H9 (cell line): ENCODE measurements at regions not wholly inside any gene's neighbourhood (a gene's known extent, or its start where the extent isn't known, plus 50 kb on each side); places are given as distances from the start of the nearest gene placed in this dataset.

Experiments used
- DNase-seq: peaks from one replicate; pipeline ENCODE4 v3.0.0-alpha.2; 2017
- H2AFZ ChIP-seq: one replicate; pipeline ENCODE4 v1.6.1; 2013; ENCODE audit warnings: mild to moderate bottlenecking, low read length, control low read depth, moderate library complexity
- H2AK5ac ChIP-seq: 2 replicates; pipeline ENCODE4 v1.6.1; 2013; ENCODE audit warnings: low read length, control low read depth, mixed read lengths; ENCODE audit not compliant: insufficient read length
- H2BK120ac ChIP-seq: one replicate; pipeline ENCODE4 v1.6.1; 2013; ENCODE audit warnings: low read depth, mild to moderate bottlenecking, low read length, control low read depth, inconsistent platforms; ENCODE audit not compliant: poor library complexity, severe bottlenecking
- H2BK12ac ChIP-seq: 2 replicates; pipeline ENCODE4 v1.6.1; 2013; ENCODE audit warnings: low read length, control low read depth, mixed read lengths, low read depth; ENCODE audit not compliant: insufficient read length
- H2BK15ac ChIP-seq: 2 replicates; pipeline ENCODE4 v1.6.1; 2013; ENCODE audit warnings: low read depth, low read length, control low read depth
- H2BK20ac ChIP-seq: one replicate; pipeline ENCODE4 v1.6.1; 2013; ENCODE audit warnings: low read depth, mild to moderate bottlenecking, low read length, control low read depth, inconsistent platforms; ENCODE audit not compliant: poor library complexity, severe bottlenecking
- H2BK5ac ChIP-seq: 2 replicates; pipeline ENCODE4 v1.6.1; 2013; ENCODE audit warnings: low read length, control low read depth, mixed read lengths; ENCODE audit not compliant: insufficient read length
- H3K14ac ChIP-seq: 2 replicates; pipeline ENCODE4 v1.6.1; 2013; ENCODE audit warnings: low read length, control low read depth; ENCODE audit not compliant: insufficient read depth
- H3K18ac ChIP-seq: 2 replicates; pipeline ENCODE4 v1.6.1; 2013; ENCODE audit warnings: low read depth, mild to moderate bottlenecking, mixed read lengths, low read length, control low read depth; ENCODE audit not compliant: insufficient read length
- H3K23ac ChIP-seq: 2 replicates; pipeline ENCODE4 v1.6.1; 2013; ENCODE audit warnings: low read length, control low read depth, mixed read lengths, low read depth; ENCODE audit not compliant: insufficient read length
- H3K23me2 ChIP-seq: 2 replicates; pipeline ENCODE4 v1.6.1; 2013; ENCODE audit warnings: low read depth, mild to moderate bottlenecking, mixed read lengths, low read length, control low read depth; ENCODE audit not compliant: insufficient read length, poor library complexity, severe bottlenecking
- H3K27ac ChIP-seq: 2 replicates; pipeline ENCODE4 v1.5.1; 2013; ENCODE audit warnings: low read length, control low read depth, mixed read lengths, low read depth; ENCODE audit not compliant: insufficient read length
- H3K27me3 ChIP-seq: 2 replicates; pipeline ENCODE4 v1.6.1; 2013; ENCODE audit warnings: low read length, control low read depth, inconsistent platforms; ENCODE audit not compliant: insufficient read depth
- H3K4ac ChIP-seq: 2 replicates; pipeline ENCODE4 v1.6.1; 2013; ENCODE audit warnings: low read depth, mild to moderate bottlenecking, control low read depth, inconsistent platforms, low read length, moderate library complexity
- H3K4me1 ChIP-seq: 2 replicates; pipeline ENCODE4 v1.6.1; 2013; ENCODE audit warnings: low read length, control low read depth, inconsistent platforms; ENCODE audit not compliant: insufficient read depth
- H3K4me2 ChIP-seq: 2 replicates; pipeline ENCODE4 v1.6.1; 2013; ENCODE audit warnings: low read length, control low read depth, mixed read lengths; ENCODE audit not compliant: insufficient read length, insufficient read depth
- H3K56ac ChIP-seq: 2 replicates; pipeline ENCODE4 v1.6.1; 2013; ENCODE audit warnings: low read depth, mild to moderate bottlenecking, mixed read lengths, low read length, control low read depth; ENCODE audit not compliant: insufficient read length
- H3K79me1 ChIP-seq: 2 replicates; pipeline ENCODE4 v1.6.1; 2013; ENCODE audit warnings: low read depth, mild to moderate bottlenecking, moderate library complexity, low read length, control low read depth, inconsistent platforms; ENCODE audit not compliant: insufficient read depth, poor library complexity, severe bottlenecking
- H3K79me2 ChIP-seq: 2 replicates; pipeline ENCODE4 v1.6.1; 2013; ENCODE audit warnings: low read length, control low read depth, inconsistent platforms; ENCODE audit not compliant: insufficient read depth
- H3K9ac ChIP-seq: 2 replicates; pipeline ENCODE4 v1.6.1; 2013; ENCODE audit warnings: low read length, control low read depth, mixed read lengths; ENCODE audit not compliant: insufficient read length; ENCODE audit errors: extremely low read depth
- H3K9me3 ChIP-seq: one replicate; pipeline ENCODE4 v1.6.1; 2013; ENCODE audit warnings: low read depth, low read length, inconsistent platforms; ENCODE audit not compliant: control insufficient read depth
- H3T11ph ChIP-seq: one replicate; pipeline ENCODE4 v1.6.1; 2013; ENCODE audit warnings: mild to moderate bottlenecking, low read length, control low read depth, inconsistent platforms
- H4K20me1 ChIP-seq: one replicate; pipeline ENCODE4 v1.6.1; 2013; ENCODE audit not compliant: control insufficient read depth, insufficient read length, insufficient read depth
- H4K5ac ChIP-seq: 2 replicates; pipeline ENCODE4 v1.6.1; 2013; ENCODE audit warnings: low read depth, mild to moderate bottlenecking, mixed read lengths, low read length, control low read depth; ENCODE audit not compliant: insufficient read length
- H4K8ac ChIP-seq: replicated peaks from 2 replicates; pipeline ENCODE4 v1.6.1; 2013; ENCODE audit warnings: low read length, control low read depth, mixed read lengths, low read depth; ENCODE audit not compliant: insufficient read length
- H4K91ac ChIP-seq: 2 replicates; pipeline ENCODE4 v1.6.1; 2013; ENCODE audit warnings: low read depth, mild to moderate bottlenecking, moderate library complexity, mixed read lengths, low read length, control low read depth; ENCODE audit not compliant: insufficient read length
- H3K27ac Mint-ChIP-seq, 3 experiments: 2 replicates in 2 of 3; 3 replicates in 1 of 3; pipeline ENCODE4 v1.8.0; 2020 to 2021; ENCODE audit warnings: mixed read lengths in 3 of 3, mild to moderate bottlenecking in 1 of 3, moderate library complexity in 1 of 3
- H3K27me3 Mint-ChIP-seq: 2 replicates; pipeline ENCODE4 v1.8.0; 2021; ENCODE audit warnings: low read depth, mild to moderate bottlenecking, moderate library complexity, mixed read lengths
- H3K36me3 Mint-ChIP-seq, 3 experiments: 2 replicates in 2 of 3; 3 replicates in 1 of 3; pipeline ENCODE4 v1.8.0; 2020 to 2021; ENCODE audit warnings: low read depth in 3 of 3, mixed read lengths in 3 of 3; ENCODE audit not compliant: insufficient read depth in 1 of 3
- H3K4me1 Mint-ChIP-seq, 2 experiments: 2 replicates each; pipeline ENCODE4 v1.8.0; 2020; ENCODE audit warnings: mixed read lengths in 2 of 2
- H3K4me3 Mint-ChIP-seq, 2 experiments: 2 replicates in 1 of 2; 3 replicates in 1 of 2; pipeline ENCODE4 v1.8.0; 2020 to 2021; ENCODE audit warnings: mild to moderate bottlenecking in 2 of 2, mixed read lengths in 2 of 2, moderate library complexity in 1 of 2
- H3K9me3 Mint-ChIP-seq, 2 experiments: 2 replicates in 1 of 2; 3 replicates in 1 of 2; pipeline ENCODE4 v1.8.0; 2020; ENCODE audit warnings: mild to moderate bottlenecking in 2 of 2, mixed read lengths in 2 of 2, moderate library complexity in 1 of 2
- CTCF ChIP-seq: fragments of 200-600 bp; sonication (generic); conservative IDR thresholded peaks from 3 replicates; pipeline ENCODE4 v1.8.0; 2021; ENCODE audit warnings: antibody characterized with exemption, mild to moderate bottlenecking
- WGBS: extraction: QIAGEN DNeasy Blood & Tissue Kit; methylation state at CpG from one replicate; pipeline ENCODE4 v1.1.7; 2013; ENCODE audit warnings: missing lambda C conversion rate, low lambda C conversion rate, mixed read lengths; ENCODE audit not compliant: insufficient read length; ENCODE audit errors: extremely low coverage; 5-methylcytosine and 5-hydroxymethylcytosine counted together

- WGBS: no CpG with 5 or more reads among the region's 5 CpGs
- H3K9me3 ChIP-seq: no peaks in the 10 kb centered on the region
Observed at GRCh38 chr7:35570937-35571336, 124.0 kb downstream of the HERPUD2 start.

More at GRCh38 chr7:35570937-35571336, 124.0 kb downstream of the HERPUD2 start:
- Histone ChIP-seq H2BK12ac (no peak overlapping the region), H3K4me2 (no peak overlapping the region), H2BK15ac (no peak overlapping the region), H3K79me2 (no peaks in the 10 kb centered on the region), H3K23me2 (no peaks in the 10 kb centered on the region), H2BK120ac (no peak overlapping the region), H3K27me3 (no peaks in the 10 kb centered on the region), H3K9ac (no peak overlapping the region), H2BK5ac (no peak overlapping the region), H4K5ac (no peak overlapping the region), H3K56ac (no peak overlapping the region), H4K20me1 (no peaks in the 10 kb centered on the region), H3K4ac (no peak overlapping the region), H2AK5ac (no peak overlapping the region), H4K8ac (no peak overlapping the region), H3K14ac (no peak overlapping the region), H3T11ph (no peak overlapping the region), H2AFZ (no peak overlapping the region), H4K91ac (no peak overlapping the region), H3K27ac (no peak overlapping the region), H3K4me1 (no peaks in the 10 kb centered on the region), H2BK20ac (no peak overlapping the region), H3K18ac (no peak overlapping the region), H3K23ac (no peak overlapping the region), H3K79me1 (no peaks in the 10 kb centered on the region)
- no peaks in the 10 kb centered on the region for H3K27me3 Mint-ChIP-seq
- H3K4me3 Mint-ChIP-seq: no peak overlapping the region
- no peak for DNase-seq
- no peaks in the 10 kb centered on the region for H3K9me3 Mint-ChIP-seq
- H3K36me3 Mint-ChIP-seq: no peaks in the 10 kb centered on the region
- no peak overlapping the region for H3K27ac Mint-ChIP-seq
- TF ChIP-seq CTCF: no peak
- H3K4me1 Mint-ChIP-seq: no peaks in the 10 kb centered on the region
